DOHH2 (cell line): ENCODE measurements at regions not wholly inside any gene's neighbourhood (a gene's known extent, or its start where the extent isn't known, plus 50 kb on each side); places are given as distances from the start of the nearest gene placed in this dataset.

ENCODE experiments used
- CTCF ChIP-seq: fragments of 200-600 bp; sonication (generic); IDR thresholded peaks from one replicate; pipeline ENCODE4 v1.5.1; 2014; ENCODE audit warnings: antibody characterized with exemption, mild to moderate bottlenecking, low read depth, low read length; ENCODE audit not compliant: poor library complexity, severe bottlenecking
- EZH2phosphoT487 ChIP-seq: fragments of 200-600 bp; sonication (generic); IDR thresholded peaks from 2 replicates; pipeline ENCODE4 v1.6.1; 2017; ENCODE audit warnings: borderline replicate concordance, mild to moderate bottlenecking, antibody characterized with exemption, low read length, moderate library complexity, mixed read lengths

DNA sequence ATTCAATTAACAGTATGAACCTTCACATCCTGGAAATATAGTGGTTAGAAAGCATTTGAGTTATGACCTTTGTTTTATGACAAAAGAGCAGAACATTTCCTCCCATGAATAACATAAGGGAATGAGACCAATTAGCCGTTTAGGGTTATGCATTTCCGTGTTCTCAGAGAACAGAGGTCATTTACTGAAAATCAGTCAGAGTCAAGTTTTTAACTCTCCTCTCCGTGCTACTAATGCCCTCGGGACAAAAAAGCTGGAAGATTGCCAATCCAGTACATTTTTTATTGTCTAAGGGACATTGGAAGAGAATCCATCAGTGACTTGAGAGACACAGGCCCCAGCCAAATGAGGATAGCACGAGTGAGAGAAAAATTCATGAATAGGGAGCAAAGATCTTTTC, 632.7 kb downstream of the RFPL4B start:
- TF ChIP-seq CTCF: no peak
- no peak for TF ChIP-seq EZH2phosphoT487
